HT1080 (cell line): ENCODE measurements at regions not wholly inside any gene's neighbourhood (a gene's known extent, or its start where the extent isn't known, plus 50 kb on each side); places are given as distances from the start of the nearest gene placed in this dataset.
"Not testable (repeated sequence)": the region's sequence is repeated elsewhere in the genome, so short reads cannot be mapped to it uniquely, and the experiment has no call there.

Source experiments
- DNase-seq: peaks from one replicate; pipeline ENCODE4 v3.0.0-alpha.2; 2015; ENCODE audit warnings: low read depth

DNA sequence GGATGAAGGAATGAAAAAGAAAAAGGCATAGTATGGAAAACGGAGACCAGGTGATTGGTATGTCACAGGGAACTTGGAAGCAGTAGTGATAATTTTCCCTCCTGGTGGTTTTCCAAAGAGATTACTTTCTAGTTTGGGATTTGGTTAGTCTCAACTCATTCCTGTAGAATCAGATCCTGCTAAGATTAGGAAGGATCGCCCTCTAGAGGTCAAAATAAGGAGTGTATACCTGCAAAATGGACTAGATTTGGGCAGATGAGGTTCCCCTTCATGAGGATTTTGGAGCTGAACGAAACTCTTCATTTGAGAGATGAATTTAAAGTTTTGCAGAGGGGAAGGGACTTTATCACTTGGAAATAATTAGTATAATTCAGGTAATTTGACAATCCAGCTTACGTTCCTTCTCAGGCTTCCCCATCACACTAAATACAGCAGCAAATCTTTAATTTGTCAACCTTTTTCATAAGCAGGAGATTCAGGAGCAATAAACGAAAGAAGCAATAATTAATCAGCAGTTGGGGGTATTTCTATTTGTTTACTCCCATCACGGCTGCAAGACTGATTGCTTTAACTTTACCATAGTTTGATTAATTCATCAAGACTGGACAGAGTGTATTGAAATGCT, 65.2 kb downstream of the CCDC195 start:
- DNase-seq: peak; percentile 55

DNA sequence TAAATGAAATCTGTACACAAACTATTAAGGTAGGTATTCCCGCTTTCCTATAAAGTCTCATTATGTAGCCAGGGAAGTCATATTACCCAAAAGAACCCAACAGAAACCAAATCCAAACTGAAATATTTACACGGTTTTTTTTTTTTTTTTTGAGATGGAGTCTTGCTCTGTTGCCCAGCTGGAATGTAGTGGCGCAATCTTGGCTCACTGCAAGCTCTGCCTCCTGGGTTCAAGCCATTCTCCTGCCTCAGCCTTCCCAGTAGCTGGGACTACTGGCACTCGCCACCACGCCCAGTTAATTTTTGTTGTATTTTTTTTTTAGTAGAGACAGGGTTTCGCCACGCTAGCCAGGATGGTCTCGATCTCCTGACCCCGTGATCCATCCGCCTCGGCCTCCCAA, 62.5 kb upstream of the CUL3 start:
- DNase-seq: not testable (repeated sequence)

DNA sequence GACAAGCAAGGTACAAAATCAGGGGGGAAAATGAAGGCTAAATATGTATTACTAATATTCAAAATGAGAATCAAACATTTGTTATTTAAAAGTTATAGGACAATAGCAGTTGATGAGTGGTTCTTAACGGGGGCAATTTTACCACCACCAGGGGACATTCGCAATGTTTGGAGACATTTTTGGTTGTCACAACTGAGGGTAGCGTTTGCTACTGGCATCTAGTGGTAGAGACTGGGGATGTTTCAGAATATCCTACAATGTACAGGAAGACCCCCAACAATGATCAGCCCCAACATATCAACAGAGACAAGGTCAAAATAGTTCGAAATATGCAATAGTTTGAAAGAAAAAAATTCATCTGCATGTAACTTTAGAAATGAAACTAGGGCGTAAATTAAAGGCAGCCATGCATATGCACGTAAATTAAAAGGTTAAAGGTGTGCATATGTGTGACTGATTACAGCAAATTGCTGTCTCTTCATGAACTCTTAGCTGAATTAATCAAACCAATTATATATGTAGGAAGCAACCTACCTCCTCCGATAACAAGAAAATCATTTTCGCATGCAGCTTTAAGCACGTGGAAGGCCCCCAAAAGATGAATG, 61.2 kb upstream of the CUL3 start:
- DNase-seq: no peak

DNA sequence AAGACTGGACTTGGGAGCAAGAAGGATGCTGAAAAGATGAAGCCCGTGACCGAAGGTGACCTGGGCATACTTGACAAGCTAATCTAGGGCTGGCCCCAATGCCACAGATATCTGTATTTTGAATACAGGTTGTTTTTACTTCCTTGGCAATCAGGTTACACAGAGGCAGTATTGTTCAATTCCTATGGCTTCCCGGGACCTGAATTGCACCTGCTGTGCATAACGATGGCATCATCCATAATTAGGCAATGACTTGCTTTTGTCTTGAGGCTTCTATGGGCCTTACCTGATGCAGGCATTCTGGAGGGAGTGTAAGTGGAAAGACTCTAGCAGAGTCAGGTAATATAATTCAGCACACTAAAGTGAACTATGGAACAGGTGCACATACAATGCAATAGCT, 60.6 kb upstream of the CUL3 start:
- DNase-seq: no peak

DNA sequence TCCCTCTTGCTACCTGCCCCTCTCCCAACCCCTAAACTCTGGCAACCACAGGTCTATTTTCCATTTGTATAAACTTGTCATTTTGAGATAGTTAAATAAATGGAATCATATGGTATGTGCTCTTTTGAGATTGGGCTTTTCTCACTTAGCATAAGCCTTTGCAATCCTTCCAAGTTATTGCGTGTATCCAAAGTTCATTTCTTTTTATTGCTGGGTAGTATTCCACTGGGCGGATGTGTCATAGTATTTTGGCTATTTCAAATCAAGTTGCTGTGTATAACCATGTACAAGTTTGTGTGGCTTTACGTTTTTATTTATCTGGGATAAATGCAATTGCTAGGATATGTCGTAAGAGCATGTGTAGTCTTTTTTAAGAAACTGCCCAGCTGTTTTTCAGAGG, 55.5 kb upstream of the CUL3 start:
- DNase-seq: no peak

DNA sequence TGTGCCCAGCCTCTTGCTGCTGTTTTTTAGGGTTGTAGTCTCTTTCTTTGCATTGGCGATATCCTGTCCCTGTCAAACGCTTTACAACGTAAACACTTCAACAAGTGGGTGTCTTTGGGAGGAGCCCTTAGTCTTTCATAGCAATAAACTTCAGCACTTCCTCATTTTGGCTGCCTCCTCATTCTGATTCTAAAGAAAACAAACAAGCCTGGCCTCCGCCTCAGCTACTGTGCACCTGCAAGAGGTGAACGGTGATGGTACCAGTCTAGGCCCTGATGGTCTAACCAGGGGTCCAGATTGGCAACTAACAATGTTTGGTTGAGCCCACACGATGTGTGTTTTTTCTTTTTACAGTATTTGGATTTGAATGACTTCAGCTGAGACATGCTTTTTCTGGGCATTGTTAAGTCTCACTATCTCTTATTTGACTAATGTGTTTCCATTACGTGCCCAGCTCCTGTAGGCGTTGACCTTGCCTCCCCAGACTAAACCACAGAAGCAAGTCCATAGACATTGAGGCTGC, 53.2 kb upstream of the CUL3 start:
- DNase-seq: no peak
